ENCODE measurements at regions not wholly inside any gene's neighbourhood (a gene's known extent, or its start where the extent isn't known, plus 50 kb on each side); places are given as distances from the start of the nearest gene placed in this dataset.

- Histone ChIP-seq H3K9me1 (ENCODE audit: control insufficient read depth, extremely low read depth, insufficient read depth, low read length) (no peaks in the 10 kb centered on the region), H3K4me2 (ENCODE audit: control insufficient read depth, extremely low read depth, insufficient read depth, low read depth, low read length) (peak overlapping the region; percentile 79), H3K9me3 (ENCODE audit: control insufficient read depth, low read depth, low read length) (peaks cover 12% of the 10 kb centered on the region), H3K79me2 (ENCODE audit: control insufficient read depth, insufficient read depth, low read length) (no peaks in the 10 kb centered on the region), H2AFZ (ENCODE audit: control insufficient read depth, low read length) (no peak overlapping the region), H3K4me3 (ENCODE audit: control insufficient read depth in 2 of 3, extremely low read depth in 1 of 3, insufficient read depth in 2 of 3, low read depth in 1 of 3, low read length in 3 of 3) (no peak overlapping the region), H3K27me3 (ENCODE audit: control insufficient read depth, extremely low read depth, insufficient read depth, low read length) (no peaks in the 10 kb centered on the region), H3K4me1 (ENCODE audit: control insufficient read depth, extremely low read depth, insufficient read depth, low read length) (peaks cover 21% of the 10 kb centered on the region), H3K9ac (ENCODE audit: control insufficient read depth, extremely low read depth, insufficient read depth, low read length) (peak overlapping the region; percentile 81), H3K36me3 (ENCODE audit: control insufficient read depth in 2 of 2, extremely low read depth in 1 of 2, insufficient read depth in 2 of 2, low read length in 2 of 2) (no peaks in the 10 kb centered on the region), H3K27ac (ENCODE audit: control insufficient read depth, insufficient read depth, low read length) (peak overlapping the region; percentile 99), H4K20me1 (ENCODE audit: control insufficient read depth, extremely low read depth, insufficient read depth, low read length) (no peaks in the 10 kb centered on the region)
- dilution Hi-C loops (cut with MboI; ENCODE audit: extremely low pct_ligation_motif_present, low sequenced_read_pairs): no loop called here
- no peak for DNase-seq (ENCODE audit: low read depth, low spot score)
- TF ChIP-seq CTCF (optimal IDR thresholded peaks at IDR 0.05 in 1 of 3, IDR thresholded peaks at IDR 0.05 in 1 of 3, conservative IDR thresholded peaks at IDR 0.05 in 1 of 3; ENCODE audit: extremely low read depth in 1 of 3, insufficient read depth in 2 of 3, low read length in 3 of 3) (no peak), EZH2 (IDR thresholded peaks at IDR 0.05; ENCODE audit: low read length) (no peak)
- no peak for FAIRE-seq
These were observed 72.3 kb upstream of the GALNT15 start for GRCh38 chr3:16102187-16102561.

GRCh38 chr3:16102905-16103364 lies 71.5 kb upstream of the GALNT15 start:
- Histone ChIP-seq H3K27me3 (ENCODE audit: control insufficient read depth, extremely low read depth, insufficient read depth, low read length) (no peaks in the 10 kb centered on the region), H3K4me2 (ENCODE audit: control insufficient read depth, extremely low read depth, insufficient read depth, low read depth, low read length) (no peak overlapping the region), H3K9me3 (ENCODE audit: control insufficient read depth, low read depth, low read length) (peaks cover 12% of the 10 kb centered on the region), H4K20me1 (ENCODE audit: control insufficient read depth, extremely low read depth, insufficient read depth, low read length) (no peaks in the 10 kb centered on the region), H3K79me2 (ENCODE audit: control insufficient read depth, insufficient read depth, low read length) (no peaks in the 10 kb centered on the region), H3K27ac (ENCODE audit: control insufficient read depth, insufficient read depth, low read length) (peak overlapping the region; percentile 99), H3K36me3 (ENCODE audit: control insufficient read depth in 2 of 2, extremely low read depth in 1 of 2, insufficient read depth in 2 of 2, low read length in 2 of 2) (no peaks in the 10 kb centered on the region), H3K9ac (ENCODE audit: control insufficient read depth, extremely low read depth, insufficient read depth, low read length) (no peak overlapping the region), H2AFZ (ENCODE audit: control insufficient read depth, low read length) (no peak overlapping the region), H3K4me3 (ENCODE audit: control insufficient read depth in 2 of 3, extremely low read depth in 1 of 3, insufficient read depth in 2 of 3, low read depth in 1 of 3, low read length in 3 of 3) (no peak overlapping the region), H3K4me1 (ENCODE audit: control insufficient read depth, extremely low read depth, insufficient read depth, low read length) (peaks cover 21% of the 10 kb centered on the region), H3K9me1 (ENCODE audit: control insufficient read depth, extremely low read depth, insufficient read depth, low read length) (no peaks in the 10 kb centered on the region)
- no peak for DNase-seq (ENCODE audit: low read depth, low spot score)
- dilution Hi-C loops (cut with MboI; ENCODE audit: extremely low pct_ligation_motif_present, low sequenced_read_pairs): no loop called here
- no peak for FAIRE-seq
- TF ChIP-seq EZH2 (IDR thresholded peaks at IDR 0.05; ENCODE audit: low read length) (no peak), CTCF (optimal IDR thresholded peaks at IDR 0.05 in 1 of 3, IDR thresholded peaks at IDR 0.05 in 1 of 3, conservative IDR thresholded peaks at IDR 0.05 in 1 of 3; ENCODE audit: extremely low read depth in 1 of 3, insufficient read depth in 2 of 3, low read length in 3 of 3) (no peak)

All from keratinocyte (primary cell).